ENCODE measurements at regions not wholly inside any gene's neighbourhood (a gene's known extent, or its start where the extent isn't known, plus 50 kb on each side); places are given as distances from the start of the nearest gene placed in this dataset.

DNA sequence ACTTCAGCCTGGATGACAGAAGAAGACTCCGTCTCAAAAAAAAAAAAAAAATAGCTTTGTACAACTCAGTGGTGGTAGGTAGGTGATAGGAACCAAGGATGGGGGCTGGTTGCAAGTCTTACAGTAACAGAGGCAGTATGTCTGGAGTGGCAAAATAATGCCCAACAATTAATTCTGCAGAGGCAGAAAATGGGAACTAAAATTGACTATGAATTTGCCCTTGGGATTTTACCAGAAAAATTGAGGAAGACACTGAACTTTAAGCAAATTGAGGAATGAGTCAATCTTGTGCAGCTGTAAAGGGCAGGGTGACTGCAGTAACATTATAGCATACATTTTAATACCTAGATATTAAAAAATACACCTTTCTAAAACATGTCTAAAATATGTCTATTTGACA is 116.1 kb upstream of the FOXN2 start:
- no peak for FAIRE-seq

More for the DNA sequence above, 116.1 kb upstream of the FOXN2 start:
- no peaks in the 10 kb centered on the region for H3K27me3 ChIP-seq (ENCODE audit: control insufficient read depth in 2 of 2, insufficient read depth in 2 of 2, low read length in 2 of 2)
- no peaks in the 10 kb centered on the region for H3K79me2 ChIP-seq (ENCODE audit: control insufficient read depth, insufficient read depth, low read length)
- CTCF ChIA-PET (ENCODE audit: low intra/inter-chr PET ratio), result no interaction called here
- H3K9me1 ChIP-seq (ENCODE audit: control insufficient read depth, insufficient read depth, low read length), result no peaks in the 10 kb centered on the region
- DNase-seq (ENCODE audit: extremely low read depth in 1 of 4, low spot score in 3 of 4), result no peak
- no peaks in the 10 kb centered on the region for H3K36me3 ChIP-seq (ENCODE audit: control insufficient read depth, insufficient read depth, low read length)
- BruUV-seq (replicated peaks), result no TSS peak
- intact Hi-C loops (cut with micrococcal nuclease) (no loop called here), in situ Hi-C loops (cut with MboI) (no loop called here)
- POLR2A ChIA-PET, result interaction anchor here (1.4 kb wide), 1 partner anchor 15 kb away, joined by 8 read pairs; no protein-coding TSS in a partner anchor
- H3K4me1 ChIP-seq (replicated peaks in 1 of 2; ENCODE audit: control insufficient read depth in 2 of 2, insufficient read depth in 2 of 2, low read length in 2 of 2), result peaks cover 3 to 13% of the 10 kb centered on the region in 2 experiments; a peak in 3 of 5 replicates
- H4K20me1 ChIP-seq (replicated peaks; ENCODE audit: control insufficient read depth, insufficient read depth, low read length), result no peaks in the 10 kb centered on the region
- WGBS (ENCODE audit: insufficient coverage, low coverage, missing lambda C conversion rate), result 38% methylated on average over 1 of the region's 1 CpG
- no peak overlapping the region for H3K4me3 ChIP-seq
- H3K9ac ChIP-seq (ENCODE audit: insufficient read depth in 1 of 2, low read depth in 2 of 2, low read length in 2 of 2), result no peak overlapping the region
- no peak for TF ChIP-seq ZNF766 (CRISPR knock-in tag; conservative IDR thresholded peaks at IDR 0.05)
- no peak for TF ChIP-seq NBN (IDR thresholded peaks at IDR 0.05; ENCODE audit: low read depth)
- TF ChIP-seq BMI1 (IDR thresholded peaks at IDR 0.05; ENCODE audit: low read length), result no peak
- no peak for TF ChIP-seq MAFK (IDR thresholded peaks at IDR 0.05; ENCODE audit: low read length)
- TF ChIP-seq ZNF316 (IDR thresholded peaks at IDR 0.05), result peak; percentile 18; the same call in 1 of the 2 replicates
- no peak for TF ChIP-seq WHSC1 (IDR thresholded peaks at IDR 0.05; ENCODE audit: low read length)
- TF ChIP-seq, protein P1, sequence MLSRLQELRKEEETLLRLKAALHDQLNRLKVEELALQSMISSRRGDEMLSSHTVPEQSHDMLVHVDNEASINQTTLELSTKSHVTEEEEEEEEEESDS (CRISPR knock-in tag; IDR thresholded peaks at IDR 0.05), result no peak
- TF ChIP-seq, protein P2, sequence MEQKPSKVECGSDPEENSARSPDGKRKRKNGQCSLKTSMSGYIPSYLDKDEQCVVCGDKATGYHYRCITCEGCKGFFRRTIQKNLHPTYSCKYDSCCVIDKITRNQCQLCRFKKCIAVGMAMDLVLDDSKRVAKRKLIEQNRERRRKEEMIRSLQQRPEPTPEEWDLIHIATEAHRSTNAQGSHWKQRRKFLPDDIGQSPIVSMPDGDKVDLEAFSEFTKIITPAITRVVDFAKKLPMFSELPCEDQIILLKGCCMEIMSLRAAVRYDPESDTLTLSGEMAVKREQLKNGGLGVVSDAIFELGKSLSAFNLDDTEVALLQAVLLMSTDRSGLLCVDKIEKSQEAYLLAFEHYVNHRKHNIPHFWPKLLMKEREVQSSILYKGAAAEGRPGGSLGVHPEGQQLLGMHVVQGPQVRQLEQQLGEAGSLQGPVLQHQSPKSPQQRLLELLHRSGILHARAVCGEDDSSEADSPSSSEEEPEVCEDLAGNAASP (IDR thresholded peaks at IDR 0.05), result no peak
- ATAC-seq, result no peak
- H2AFZ ChIP-seq (ENCODE audit: low read depth, low read length), result no peak overlapping the region
- H3K4me2 ChIP-seq (ENCODE audit: insufficient read depth, low read length), result no peak overlapping the region
- no peaks in the 10 kb centered on the region for H3K9me3 ChIP-seq (replicated peaks; ENCODE audit: control insufficient read depth, insufficient read depth, low read depth, low read length)
- H3K27ac ChIP-seq (ENCODE audit: extremely low read depth, low read depth, low read length), result no peak overlapping the region

All from K562 (cell line).